ENCODE measurements at regions not wholly inside any gene's neighbourhood (a gene's known extent, or its start where the extent isn't known, plus 50 kb on each side); places are given as distances from the start of the nearest gene placed in this dataset.

DNA sequence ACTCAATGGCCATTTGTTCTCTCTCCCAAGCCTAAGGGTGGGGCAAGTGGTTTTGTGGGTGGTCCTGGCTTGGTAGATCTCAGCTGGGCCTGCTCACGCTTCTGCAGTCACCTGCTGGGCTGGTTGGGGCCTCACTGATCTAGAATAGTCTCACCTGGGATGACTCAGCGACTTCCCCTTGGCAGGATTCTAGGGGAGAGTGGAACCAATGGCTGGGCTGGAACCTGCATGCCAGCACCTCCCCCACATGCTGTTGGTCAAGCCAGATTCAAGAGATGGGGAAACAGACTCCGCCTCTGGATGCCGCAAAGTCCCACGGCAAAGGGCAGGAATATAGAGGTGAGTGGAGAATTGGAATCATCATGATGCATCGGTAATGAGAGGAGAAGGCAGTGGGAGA, 292.9 kb upstream of the NPVF start:
- TF ChIP-seq CTCF (IDR thresholded peaks at IDR 0.05) (no peak), POLR2A (IDR thresholded peaks at IDR 0.05) (no peak), EP300 (IDR thresholded peaks at IDR 0.05) (no peak)
